Keratinocyte (primary cell): ENCODE measurements at regions not wholly inside any gene's neighbourhood (a gene's known extent, or its start where the extent isn't known, plus 50 kb on each side); places are given as distances from the start of the nearest gene placed in this dataset.

Experiments used
- DNase-seq: peaks from one replicate; pipeline ENCODE4 v3.0.0-alpha.2; 2011; ENCODE audit warnings: low read depth, missing footprints, low spot score
- FAIRE-seq: peaks from 2 replicates; lab custom pipeline; 2011; peaks lifted over from hg19 to GRCh38; lab: Jason Lieb, UNC
- H2AFZ ChIP-seq: 2 replicates; pipeline ENCODE4 v1.6.0; 2012; ENCODE audit warnings: low read length, control low read depth, inconsistent platforms; ENCODE audit not compliant: control insufficient read depth
- H3K27ac ChIP-seq: 2 replicates; pipeline ENCODE4 v1.5.1; 2011; ENCODE audit warnings: low read length; ENCODE audit not compliant: control insufficient read depth, insufficient read depth
- H3K27me3 ChIP-seq: 3 replicates; pipeline ENCODE4 v1.6.0; 2011; ENCODE audit warnings: low read length; ENCODE audit not compliant: control insufficient read depth, insufficient read depth; ENCODE audit errors: extremely low read depth
- H3K36me3 ChIP-seq, 2 experiments: 2 replicates in 1 of 2; 3 replicates in 1 of 2; pipeline ENCODE4 v1.5.1; 2011; ENCODE audit warnings: low read length in 2 of 2, mild to moderate bottlenecking in 1 of 2; ENCODE audit not compliant: control insufficient read depth in 2 of 2, insufficient read depth in 2 of 2; ENCODE audit errors: extremely low read depth in 1 of 2
- H3K4me1 ChIP-seq: 3 replicates; pipeline ENCODE4 v1.5.1; 2011; ENCODE audit warnings: low read length; ENCODE audit not compliant: control insufficient read depth, insufficient read depth; ENCODE audit errors: extremely low read depth
- H3K4me2 ChIP-seq: 3 replicates; pipeline ENCODE4 v1.6.0; 2011; ENCODE audit warnings: low read depth, low read length; ENCODE audit not compliant: control insufficient read depth, insufficient read depth; ENCODE audit errors: extremely low read depth
- H3K4me3 ChIP-seq, 3 experiments: fragments of 200-600 bp in 1 of 3; sonication (generic) in 1 of 3; 2 replicates in 2 of 3; 3 replicates in 1 of 3; pipeline ENCODE4 v1.5.1; 2011 to 2016; ENCODE audit warnings: low read length in 3 of 3, mild to moderate bottlenecking in 3 of 3, control low read depth in 2 of 3, inconsistent platforms in 1 of 3, low read depth in 1 of 3, mixed read lengths in 1 of 3, mixed run types in 1 of 3, moderate library complexity in 1 of 3; ENCODE audit not compliant: control insufficient read depth in 2 of 3, insufficient read depth in 2 of 3; ENCODE audit errors: extremely low read depth in 1 of 3
- H3K79me2 ChIP-seq: 2 replicates; pipeline ENCODE4 v1.6.0; 2012; ENCODE audit warnings: low read length; ENCODE audit not compliant: control insufficient read depth, insufficient read depth
- H3K9ac ChIP-seq: 3 replicates; pipeline ENCODE4 v1.6.0; 2011; ENCODE audit warnings: low read length; ENCODE audit not compliant: control insufficient read depth, insufficient read depth; ENCODE audit errors: extremely low read depth
- H3K9me1 ChIP-seq: 3 replicates; pipeline ENCODE4 v1.6.0; 2011; ENCODE audit warnings: low read length; ENCODE audit not compliant: control insufficient read depth, insufficient read depth; ENCODE audit errors: extremely low read depth
- H3K9me3 ChIP-seq: 2 replicates; pipeline ENCODE4 v1.5.1; 2012; ENCODE audit warnings: low read depth, low read length; ENCODE audit not compliant: control insufficient read depth
- H4K20me1 ChIP-seq: 3 replicates; pipeline ENCODE4 v1.6.0; 2011; ENCODE audit warnings: low read length; ENCODE audit not compliant: control insufficient read depth, insufficient read depth; ENCODE audit errors: extremely low read depth
- EZH2 ChIP-seq: IDR thresholded peaks from one replicate; pipeline ENCODE4 v1.6.1; 2012; ENCODE audit warnings: inconsistent platforms, mild to moderate bottlenecking, low read length, moderate library complexity
- dilution Hi-C: fragments of 300-500 bp; cut with MboI; formaldehyde crosslinking; loops from one replicate; pipeline ENCODE4 v1.7.0; 2020; ENCODE audit warnings: low sequenced_read_pairs; ENCODE audit not compliant: extremely low pct_ligation_motif_present
- TF ChIP-seq, protein P1 (sequence below), 3 experiments: IDR thresholded peaks in 1 of 3; conservative IDR thresholded peaks in 1 of 3; optimal IDR thresholded peaks in 1 of 3; 2 replicates in 2 of 3; 3 replicates in 1 of 3; pipeline versions ENCODE3 to v1.5.1; 2011; ENCODE audit warnings: low read length in 3 of 3, mild to moderate bottlenecking in 3 of 3, moderate library complexity in 2 of 3, control low read depth in 1 of 3, inconsistent platforms in 1 of 3; ENCODE audit not compliant: insufficient read depth in 2 of 3; ENCODE audit errors: extremely low read depth in 1 of 3

DNA sequence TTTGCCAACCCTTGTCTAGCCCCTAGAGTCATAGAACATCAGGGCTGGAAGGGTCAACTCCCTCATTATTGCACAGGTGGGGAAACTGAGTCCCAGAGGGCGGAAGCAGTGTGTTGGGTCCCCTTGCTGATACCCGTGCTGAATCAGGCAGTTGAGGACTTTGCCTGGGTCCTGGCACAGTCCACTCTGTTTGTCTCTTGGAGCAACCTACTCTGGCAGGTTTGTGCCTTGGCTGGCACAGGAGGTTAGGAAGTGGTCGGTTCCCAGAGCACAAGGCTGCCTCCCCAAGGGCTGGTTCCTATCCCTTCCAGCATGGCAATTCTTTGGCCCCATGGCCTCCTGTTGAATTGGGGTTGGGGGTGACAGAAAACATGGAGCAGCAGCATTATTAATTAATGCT lies 94.5 kb upstream of the SHB start:
- Histone ChIP-seq H3K9me3 (no peaks in the 10 kb centered on the region), H4K20me1 (no peaks in the 10 kb centered on the region), H3K4me2 (no peak overlapping the region), H3K9ac (no peak overlapping the region), H3K27ac (no peak overlapping the region), H3K4me3 (no peak overlapping the region), H3K36me3 (no peaks in the 10 kb centered on the region), H3K4me1 (no peaks in the 10 kb centered on the region), H3K79me2 (no peaks in the 10 kb centered on the region), H3K9me1 (no peaks in the 10 kb centered on the region), H3K27me3 (no peaks in the 10 kb centered on the region), H2AFZ (no peak overlapping the region)
- DNase-seq (no peak), FAIRE-seq (no peak)
- dilution Hi-C loops, result loop anchor here (25.0 kb wide), 1 partner anchor 101 kb away; the partner anchor contains the start of gene SHB
- TF ChIP-seq EZH2, result no peak
- TF ChIP-seq, protein P1, sequence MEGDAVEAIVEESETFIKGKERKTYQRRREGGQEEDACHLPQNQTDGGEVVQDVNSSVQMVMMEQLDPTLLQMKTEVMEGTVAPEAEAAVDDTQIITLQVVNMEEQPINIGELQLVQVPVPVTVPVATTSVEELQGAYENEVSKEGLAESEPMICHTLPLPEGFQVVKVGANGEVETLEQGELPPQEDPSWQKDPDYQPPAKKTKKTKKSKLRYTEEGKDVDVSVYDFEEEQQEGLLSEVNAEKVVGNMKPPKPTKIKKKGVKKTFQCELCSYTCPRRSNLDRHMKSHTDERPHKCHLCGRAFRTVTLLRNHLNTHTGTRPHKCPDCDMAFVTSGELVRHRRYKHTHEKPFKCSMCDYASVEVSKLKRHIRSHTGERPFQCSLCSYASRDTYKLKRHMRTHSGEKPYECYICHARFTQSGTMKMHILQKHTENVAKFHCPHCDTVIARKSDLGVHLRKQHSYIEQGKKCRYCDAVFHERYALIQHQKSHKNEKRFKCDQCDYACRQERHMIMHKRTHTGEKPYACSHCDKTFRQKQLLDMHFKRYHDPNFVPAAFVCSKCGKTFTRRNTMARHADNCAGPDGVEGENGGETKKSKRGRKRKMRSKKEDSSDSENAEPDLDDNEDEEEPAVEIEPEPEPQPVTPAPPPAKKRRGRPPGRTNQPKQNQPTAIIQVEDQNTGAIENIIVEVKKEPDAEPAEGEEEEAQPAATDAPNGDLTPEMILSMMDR (optimal IDR thresholded peaks at IDR 0.05 in 1 of 3, IDR thresholded peaks at IDR 0.05 in 1 of 3, conservative IDR thresholded peaks at IDR 0.05 in 1 of 3; ENCODE audit: extremely low read depth in 1 of 3, insufficient read depth in 2 of 3, low read length in 3 of 3), result no peak

DNA sequence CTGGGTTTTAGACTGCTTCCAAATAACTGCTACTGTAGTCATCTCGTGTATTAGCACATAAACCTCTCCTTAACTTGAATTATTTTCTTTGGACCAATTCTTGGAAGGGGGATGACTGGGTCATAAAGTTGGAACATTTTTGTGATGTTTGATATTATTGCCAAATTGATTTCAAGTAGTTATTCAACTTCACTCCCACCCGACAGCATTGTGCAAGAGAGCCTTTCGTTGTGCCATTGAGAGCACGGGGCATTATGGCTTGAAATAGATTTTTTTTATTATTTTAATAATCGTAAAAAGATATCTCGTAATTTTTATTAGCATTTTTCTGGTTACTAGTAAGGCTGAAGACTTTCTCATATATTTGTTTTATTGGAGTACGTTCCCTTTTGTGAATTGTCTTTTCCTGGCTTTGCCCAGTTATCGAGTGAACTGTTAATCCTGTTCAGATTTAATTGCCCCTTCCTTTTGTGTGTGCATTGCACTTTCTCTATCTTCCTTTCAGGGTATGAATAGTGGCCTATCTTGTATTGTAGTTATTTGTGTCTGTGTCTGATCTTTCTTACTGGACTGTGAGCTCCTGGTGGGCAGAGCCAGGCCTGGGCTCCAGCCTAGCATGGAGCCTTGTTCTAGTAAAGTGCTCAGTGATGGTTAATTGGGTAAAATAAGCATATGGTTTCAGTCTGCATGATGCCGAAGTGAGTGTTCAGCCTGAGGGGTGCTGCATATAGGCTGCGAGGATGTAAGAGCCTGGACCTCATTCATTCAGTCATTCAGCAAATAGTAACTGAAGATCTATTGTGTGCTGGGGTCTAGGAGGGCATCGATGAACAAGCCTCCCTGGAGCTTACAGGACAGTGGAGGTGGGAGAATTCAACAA lies 93.5 kb upstream of the SHB start:
- Histone ChIP-seq H3K4me1 (no peaks in the 10 kb centered on the region), H3K27ac (no peak overlapping the region), H2AFZ (no peak overlapping the region), H3K36me3 (no peaks in the 10 kb centered on the region), H4K20me1 (no peaks in the 10 kb centered on the region), H3K9me3 (no peaks in the 10 kb centered on the region), H3K79me2 (no peaks in the 10 kb centered on the region), H3K9ac (no peak overlapping the region), H3K27me3 (no peaks in the 10 kb centered on the region), H3K4me3 (no peak overlapping the region), H3K4me2 (no peak overlapping the region), H3K9me1 (no peaks in the 10 kb centered on the region)
- dilution Hi-C loops, result loop anchor here (25.0 kb wide), 1 partner anchor 100 kb away; the partner anchor contains the start of gene SHB
- TF ChIP-seq EZH2, result no peak
- TF ChIP-seq, protein P1 (optimal IDR thresholded peaks at IDR 0.05 in 1 of 3, IDR thresholded peaks at IDR 0.05 in 1 of 3, conservative IDR thresholded peaks at IDR 0.05 in 1 of 3; ENCODE audit: extremely low read depth in 1 of 3, insufficient read depth in 2 of 3, low read length in 3 of 3), result no peak
- FAIRE-seq (no peak), DNase-seq (no peak)
